Spleen (tissue), 11 donors: ENCODE measurements at regions not wholly inside any gene's neighbourhood (a gene's known extent, or its start where the extent isn't known, plus 50 kb on each side); places are given as distances from the start of the nearest gene placed in this dataset.

ENCODE experiments used
- DNase-seq: peaks from one replicate; pipeline ENCODE4 v3.0.0-alpha.2; 2020
- H3K27ac ChIP-seq, 8 donors: fragments of 200-600 bp; sonication (generic) in 7 of 8; 1 replicate in 4 of 8; 2 replicates in 4 of 8; pipeline versions ENCODE4 v1.5.0 to v1.8.0; 2016 to 2021; ENCODE audit warnings: inconsistent platforms in 4 of 8, mild to moderate bottlenecking in 4 of 8, moderate library complexity in 1 of 8
- H3K27me3 ChIP-seq, 7 donors: fragments of 200-600 bp; sonication (generic) in 6 of 7; replicated peaks in 1 of 7; 1 replicate in 4 of 7; 2 replicates in 3 of 7; pipeline versions ENCODE4 v1.5.0 to v1.8.0; 2016 to 2021; ENCODE audit warnings: inconsistent platforms in 3 of 7, mild to moderate bottlenecking in 1 of 7
- H3K36me3 ChIP-seq, 6 donors: fragments of 200-600 bp; sonication (generic) in 5 of 6; 1 replicate in 4 of 6; 2 replicates in 2 of 6; pipeline versions ENCODE4 v1.5.0 to v1.8.0; 2016 to 2021; ENCODE audit warnings: inconsistent platforms in 2 of 6
- H3K4me1 ChIP-seq, 6 donors: fragments of 200-600 bp; sonication (generic) in 5 of 6; 1 replicate in 3 of 6; 2 replicates in 3 of 6; pipeline versions ENCODE4 v1.5.0 to v1.8.0; 2016 to 2021; ENCODE audit warnings: inconsistent platforms in 3 of 6
- H3K4me3 ChIP-seq, 8 donors: fragments of 200-600 bp; sonication (generic) in 7 of 8; 1 replicate in 4 of 8; 2 replicates in 4 of 8; pipeline versions ENCODE4 v1.5.0 to v1.8.0; 2016 to 2021; ENCODE audit warnings: inconsistent platforms in 4 of 8, mild to moderate bottlenecking in 4 of 8, moderate library complexity in 2 of 8
- H3K9me3 ChIP-seq, 8 donors: fragments of 200-600 bp; sonication (generic) in 7 of 8; 1 replicate in 4 of 8; 2 replicates in 4 of 8; pipeline versions ENCODE4 v1.5.0 to v1.8.0; 2016 to 2021; ENCODE audit warnings: inconsistent platforms in 4 of 8
- POLR2A ChIP-seq, 3 donors: fragments of 450-650 bp; IDR thresholded peaks; one replicate each; pipeline ENCODE4 v1.5.1; 2017; ENCODE audit warnings: antibody characterized with exemption in 3 of 3, mild to moderate bottlenecking in 1 of 3
- POLR2AphosphoS5 ChIP-seq, 3 donors: sonication (generic); formaldehyde crosslinking; IDR thresholded peaks; one replicate each; pipeline ENCODE4 v1.5.1; 2017; ENCODE audit warnings: antibody characterized with exemption in 3 of 3
- WGBS, 5 donors: extraction: QIAGEN DNeasy Blood & Tissue Kit in 3 of 5; methylation state at CpG; one replicate each; pipeline versions ENCODE4 v1.1.5 to v1.1.7; 2013 to 2018; 5-methylcytosine and 5-hydroxymethylcytosine counted together
- intact Hi-C: fragments of 100-400 bp; cut with DNase I; formaldehyde crosslinking; loops from one replicate; pipeline ENCODE4 v1.15.0; 2023; ENCODE audit warnings: low total_unique reads
- TF ChIP-seq, protein P1 (sequence below), 11 experiments: fragments of 200-600 bp in 7 of 11; fragments of 450-650 bp in 4 of 11; sonication (generic) in 4 of 11; IDR thresholded peaks in 8 of 11; conservative IDR thresholded peaks in 3 of 11; 1 replicate in 7 of 11; 2 replicates in 4 of 11; pipeline versions ENCODE4 v1.4.0 to v1.8.0; 2016 to 2021; ENCODE audit warnings: antibody characterized with exemption in 11 of 11, inconsistent platforms in 4 of 11, mild to moderate bottlenecking in 1 of 11
- donor health status: healthy with polysubstance abuse.
- donor health status: DM: no; HTN: no; CAD: no; lungs with moderate emphysema.
- donor health status: DM: no; HTN: no; CAD: no.
- donor health status: Bipolar disorder and iron deficiency.
- donor health status: healthy.
- donor health status: DM: no; HTN: no; CAD: no.
- donor health status: DM: yes; HTN: yes; CAD: no.

DNA sequence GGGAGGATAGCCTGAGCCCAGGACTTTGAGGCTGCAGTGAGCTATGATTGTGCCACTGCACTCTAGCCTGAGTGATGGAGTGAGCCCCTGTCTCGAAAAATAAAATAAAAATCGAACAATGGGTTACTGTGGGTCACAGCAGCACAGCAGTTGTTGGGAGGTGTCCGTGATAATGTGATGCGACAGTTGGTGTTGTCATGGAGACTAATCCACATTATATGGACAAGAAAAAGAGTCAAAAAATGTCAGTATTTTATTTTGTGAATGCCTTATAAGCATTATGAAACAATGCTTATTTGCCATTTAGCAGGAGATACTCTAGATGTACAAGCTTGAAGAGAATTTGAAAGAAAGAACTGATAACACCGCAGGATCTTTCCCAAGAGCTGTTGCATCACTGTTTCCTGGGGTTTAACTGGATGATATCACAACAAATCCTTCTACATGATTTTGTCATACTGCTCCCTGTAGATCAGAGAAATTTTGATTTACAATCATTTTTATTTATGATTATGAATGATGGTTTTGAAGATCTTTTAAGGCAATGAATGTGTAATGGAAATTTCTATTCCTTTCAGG, 195.4 kb downstream of the BAMBI start:
- WGBS, 5 donors, result 74 to 91% (median 78%) methylated on average over 5 of the region's 5 CpGs
- no peaks in the 10 kb centered on the region for H3K9me3 ChIP-seq
- H3K4me1 ChIP-seq, result peaks cover 0 to 5% (median 0%) of the 10 kb centered on the region in 6 donors
- intact Hi-C loops, result no loop called here
- H3K36me3 ChIP-seq, result no peaks in the 10 kb centered on the region
- DNase-seq, result no peak
- H3K27ac ChIP-seq, result no peak overlapping the region
- TF ChIP-seq, protein P1, sequence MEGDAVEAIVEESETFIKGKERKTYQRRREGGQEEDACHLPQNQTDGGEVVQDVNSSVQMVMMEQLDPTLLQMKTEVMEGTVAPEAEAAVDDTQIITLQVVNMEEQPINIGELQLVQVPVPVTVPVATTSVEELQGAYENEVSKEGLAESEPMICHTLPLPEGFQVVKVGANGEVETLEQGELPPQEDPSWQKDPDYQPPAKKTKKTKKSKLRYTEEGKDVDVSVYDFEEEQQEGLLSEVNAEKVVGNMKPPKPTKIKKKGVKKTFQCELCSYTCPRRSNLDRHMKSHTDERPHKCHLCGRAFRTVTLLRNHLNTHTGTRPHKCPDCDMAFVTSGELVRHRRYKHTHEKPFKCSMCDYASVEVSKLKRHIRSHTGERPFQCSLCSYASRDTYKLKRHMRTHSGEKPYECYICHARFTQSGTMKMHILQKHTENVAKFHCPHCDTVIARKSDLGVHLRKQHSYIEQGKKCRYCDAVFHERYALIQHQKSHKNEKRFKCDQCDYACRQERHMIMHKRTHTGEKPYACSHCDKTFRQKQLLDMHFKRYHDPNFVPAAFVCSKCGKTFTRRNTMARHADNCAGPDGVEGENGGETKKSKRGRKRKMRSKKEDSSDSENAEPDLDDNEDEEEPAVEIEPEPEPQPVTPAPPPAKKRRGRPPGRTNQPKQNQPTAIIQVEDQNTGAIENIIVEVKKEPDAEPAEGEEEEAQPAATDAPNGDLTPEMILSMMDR (IDR thresholded peaks at IDR 0.05 in 8 of 11, conservative IDR thresholded peaks at IDR 0.05 in 3 of 11), result no peak
- TF ChIP-seq POLR2AphosphoS5 (IDR thresholded peaks at IDR 0.05) (no peak), POLR2A (IDR thresholded peaks at IDR 0.05) (no peak)
- H3K27me3 ChIP-seq, result no peaks in the 10 kb centered on the region
- no peak overlapping the region for H3K4me3 ChIP-seq

DNA sequence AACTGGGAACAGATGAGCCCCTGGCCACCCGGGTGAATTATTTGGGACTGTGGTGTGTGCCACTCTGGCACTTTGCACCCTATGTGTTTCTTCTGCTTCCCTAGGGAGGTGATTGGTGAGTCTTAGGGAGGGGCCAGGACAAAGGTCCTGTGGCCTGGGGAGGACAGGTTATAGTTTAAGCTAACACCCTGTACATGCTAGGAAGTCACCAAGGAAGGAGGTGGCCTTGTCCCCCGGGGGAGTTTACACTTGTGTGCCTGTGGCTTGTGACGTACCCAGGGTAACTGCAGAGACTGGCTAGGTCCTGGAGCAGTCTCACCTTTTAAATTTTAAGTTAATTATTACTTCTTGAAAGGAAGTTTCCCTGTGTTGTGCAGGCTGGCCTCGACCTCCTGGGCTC, 196.2 kb downstream of the BAMBI start:
- intact Hi-C loops, result no loop called here
- TF ChIP-seq, protein P1 (IDR thresholded peaks at IDR 0.05 in 8 of 11, conservative IDR thresholded peaks at IDR 0.05 in 3 of 11), result no peak
- TF ChIP-seq POLR2AphosphoS5 (IDR thresholded peaks at IDR 0.05) (no peak), POLR2A (IDR thresholded peaks at IDR 0.05) (no peak)
- H3K9me3 ChIP-seq, result no peaks in the 10 kb centered on the region
- H3K4me1 ChIP-seq, result peaks cover 0 to 4% (median 0%) of the 10 kb centered on the region in 6 donors
- no peak overlapping the region for H3K4me3 ChIP-seq
- no peak overlapping the region for H3K27ac ChIP-seq
- no peaks in the 10 kb centered on the region for H3K36me3 ChIP-seq
- DNase-seq, result no peak
- no peaks in the 10 kb centered on the region for H3K27me3 ChIP-seq
- WGBS, 5 donors, result 82 to 87% (median 84%) methylated on average over 4 of the region's 4 CpGs

DNA sequence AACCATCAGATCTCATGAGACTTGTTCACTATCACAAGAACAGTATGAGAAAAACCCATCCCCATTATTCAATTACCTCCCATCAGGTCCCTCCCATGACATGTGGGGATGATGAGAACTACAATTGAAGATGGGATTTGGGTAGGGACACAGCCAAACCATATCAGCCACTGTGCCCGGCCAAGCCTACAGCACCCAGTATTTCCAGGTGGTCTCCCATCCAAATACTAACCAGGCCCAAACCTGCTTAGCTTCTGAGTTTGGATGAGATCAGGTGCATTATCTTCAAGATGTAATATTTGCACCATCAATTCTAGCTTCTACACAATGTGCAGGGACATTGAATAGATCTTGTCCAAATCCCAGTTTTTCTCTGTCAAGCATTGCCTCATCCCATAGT, 196.9 kb downstream of the BAMBI start:
- TF ChIP-seq POLR2AphosphoS5 (IDR thresholded peaks at IDR 0.05) (no peak), POLR2A (IDR thresholded peaks at IDR 0.05) (no peak)
- TF ChIP-seq, protein P1 (IDR thresholded peaks at IDR 0.05 in 8 of 11, conservative IDR thresholded peaks at IDR 0.05 in 3 of 11), result no peak
- intact Hi-C loops, result no loop called here
- H3K36me3 ChIP-seq, result no peaks in the 10 kb centered on the region
- no peaks in the 10 kb centered on the region for H3K4me1 ChIP-seq
- no peaks in the 10 kb centered on the region for H3K27me3 ChIP-seq
- DNase-seq, result no peak
- H3K4me3 ChIP-seq, result no peak overlapping the region
- no peak overlapping the region for H3K27ac ChIP-seq
- H3K9me3 ChIP-seq, result no peaks in the 10 kb centered on the region
- 97 to 100% (median 100%) methylated on average over 1 of the region's 1 CpG for WGBS, 5 donors

DNA sequence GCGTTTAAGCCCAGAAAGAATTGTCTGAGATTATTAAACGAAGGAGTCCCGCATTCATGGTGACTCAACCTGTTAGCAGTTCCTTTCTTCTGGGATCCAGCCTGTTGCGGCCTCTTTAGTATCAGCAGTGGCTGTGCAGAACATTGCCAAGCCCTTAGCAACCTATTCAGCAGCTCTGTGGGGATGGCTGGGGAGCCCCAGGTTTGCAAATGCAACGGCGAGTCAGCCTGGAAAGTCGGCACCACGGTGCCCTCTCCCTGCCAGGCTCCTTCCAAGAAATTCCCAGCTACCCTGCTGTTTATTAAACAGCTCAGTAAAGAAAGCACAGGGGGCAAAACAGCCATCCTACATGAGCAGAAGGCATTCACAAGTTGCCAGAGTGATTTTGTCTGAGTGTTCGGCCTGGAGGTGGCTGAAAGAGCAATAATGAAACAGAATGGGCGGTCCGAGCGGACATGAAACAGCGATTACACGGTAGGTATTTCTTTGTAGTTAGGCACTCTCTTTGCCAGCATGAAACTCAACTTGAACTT, 198.3 kb downstream of the BAMBI start:
- no peak overlapping the region for H3K4me3 ChIP-seq
- DNase-seq, result no peak
- WGBS, 5 donors, result 74 to 90% (median 86%) methylated on average over 14 of the region's 14 CpGs
- H3K36me3 ChIP-seq, result no peaks in the 10 kb centered on the region
- H3K27ac ChIP-seq, result no peak overlapping the region
- TF ChIP-seq POLR2AphosphoS5 (IDR thresholded peaks at IDR 0.05) (no peak), POLR2A (IDR thresholded peaks at IDR 0.05) (no peak)
- TF ChIP-seq, protein P1 (IDR thresholded peaks at IDR 0.05 in 8 of 11, conservative IDR thresholded peaks at IDR 0.05 in 3 of 11), result no peak
- H3K27me3 ChIP-seq, result no peaks in the 10 kb centered on the region
- intact Hi-C loops, result no loop called here
- H3K4me1 ChIP-seq, result peaks cover 0 to 10% (median 5%) of the 10 kb centered on the region in 6 donors
- H3K9me3 ChIP-seq, result no peaks in the 10 kb centered on the region
